HepG2 (cell line): ENCODE measurements at regions not wholly inside any gene's neighbourhood (a gene's known extent, or its start where the extent isn't known, plus 50 kb on each side); places are given as distances from the start of the nearest gene placed in this dataset.

Source experiments
- FOXM1 ChIP-seq: sonication (generic); formaldehyde crosslinking; IDR thresholded peaks from 2 replicates; pipeline ENCODE4 v1.5.0; 2020; ENCODE audit warnings: missing genetic modification reagents
- MXI1 ChIP-seq: IDR thresholded peaks from 3 replicates; pipeline ENCODE4 v1.6.1; 2012; ENCODE audit warnings: low read depth, low read length, inconsistent platforms, borderline replicate concordance
- ZNF362 ChIP-seq: sonication (generic); formaldehyde crosslinking; IDR thresholded peaks from 2 replicates; pipeline ENCODE4 v1.4.0; 2020; ENCODE audit warnings: missing genetic modification reagents, mild to moderate bottlenecking, borderline replicate concordance
- ZNF543 ChIP-seq: sonication (generic); formaldehyde crosslinking; IDR thresholded peaks from 2 replicates; pipeline ENCODE4 v1.4.0; 2020; ENCODE audit warnings: mild to moderate bottlenecking, missing genetic modification reagents
- ZNF607 ChIP-seq: sonication (generic); formaldehyde crosslinking; IDR thresholded peaks from 2 replicates; pipeline ENCODE4 v1.5.1; 2020; ENCODE audit warnings: missing genetic modification reagents, mild to moderate bottlenecking, borderline replicate concordance
- ZNF629 ChIP-seq: sonication (generic); formaldehyde crosslinking; conservative IDR thresholded peaks from 2 replicates; pipeline ENCODE4 v1.5.0; 2020; ENCODE audit warnings: missing genetic modification reagents
- ZNF772 ChIP-seq: sonication (generic); formaldehyde crosslinking; IDR thresholded peaks from 2 replicates; pipeline ENCODE4 v1.5.0; 2020; ENCODE audit warnings: mild to moderate bottlenecking, missing genetic modification reagents
- ZNF784 ChIP-seq: sonication (generic); formaldehyde crosslinking; IDR thresholded peaks from 2 replicates; pipeline ENCODE4 v1.5.1; 2020; ENCODE audit warnings: missing genetic modification reagents, mild to moderate bottlenecking, borderline replicate concordance
- TF ChIP-seq, protein P1 (sequence below): sonication (generic); formaldehyde crosslinking; IDR thresholded peaks from 2 replicates; pipeline ENCODE4 v1.5.0; 2020; ENCODE audit warnings: missing genetic modification reagents, mild to moderate bottlenecking, borderline replicate concordance
- TF ChIP-seq, protein P2 (sequence below): sonication (generic); formaldehyde crosslinking; IDR thresholded peaks from 2 replicates; pipeline ENCODE4 v1.4.0; 2020; ENCODE audit warnings: missing genetic modification reagents, borderline replicate concordance

DNA sequence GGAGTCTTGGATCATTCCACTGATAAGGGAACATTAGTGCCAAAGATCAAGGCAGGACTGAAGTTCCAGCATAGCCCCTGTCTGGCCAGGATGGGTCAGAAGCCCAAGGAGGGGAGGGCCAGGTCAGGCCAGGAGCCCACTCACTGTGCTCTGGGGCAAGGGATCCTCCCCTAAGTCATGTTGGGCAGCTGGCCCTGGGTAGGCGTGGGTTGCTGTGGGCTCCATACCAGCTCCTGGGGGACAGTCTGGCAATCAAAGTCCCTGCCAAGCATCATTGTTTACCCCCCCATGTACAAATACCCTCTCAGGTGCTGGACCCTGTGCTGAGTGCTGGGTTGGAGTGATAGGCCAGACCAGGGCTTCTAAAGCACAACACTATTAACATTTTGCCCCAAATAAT, 130.5 kb downstream of the IRX5 start (continued):
- TF ChIP-seq, protein P1, sequence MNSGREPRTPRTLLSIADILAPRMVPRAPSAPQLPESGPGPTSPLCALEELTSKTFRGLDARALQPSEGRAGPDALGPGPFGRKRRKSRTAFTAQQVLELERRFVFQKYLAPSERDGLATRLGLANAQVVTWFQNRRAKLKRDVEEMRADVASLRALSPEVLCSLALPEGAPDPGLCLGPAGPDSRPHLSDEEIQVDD (CRISPR knock-in tag): no peak
- no peak for TF ChIP-seq ZNF784 (CRISPR knock-in tag)
- TF ChIP-seq ZNF362 (CRISPR knock-in tag): no peak
- TF ChIP-seq FOXM1 (CRISPR knock-in tag): no peak
- no peak for TF ChIP-seq ZNF543
- no peak for TF ChIP-seq ZNF607 (CRISPR knock-in tag)
- TF ChIP-seq, protein P2, sequence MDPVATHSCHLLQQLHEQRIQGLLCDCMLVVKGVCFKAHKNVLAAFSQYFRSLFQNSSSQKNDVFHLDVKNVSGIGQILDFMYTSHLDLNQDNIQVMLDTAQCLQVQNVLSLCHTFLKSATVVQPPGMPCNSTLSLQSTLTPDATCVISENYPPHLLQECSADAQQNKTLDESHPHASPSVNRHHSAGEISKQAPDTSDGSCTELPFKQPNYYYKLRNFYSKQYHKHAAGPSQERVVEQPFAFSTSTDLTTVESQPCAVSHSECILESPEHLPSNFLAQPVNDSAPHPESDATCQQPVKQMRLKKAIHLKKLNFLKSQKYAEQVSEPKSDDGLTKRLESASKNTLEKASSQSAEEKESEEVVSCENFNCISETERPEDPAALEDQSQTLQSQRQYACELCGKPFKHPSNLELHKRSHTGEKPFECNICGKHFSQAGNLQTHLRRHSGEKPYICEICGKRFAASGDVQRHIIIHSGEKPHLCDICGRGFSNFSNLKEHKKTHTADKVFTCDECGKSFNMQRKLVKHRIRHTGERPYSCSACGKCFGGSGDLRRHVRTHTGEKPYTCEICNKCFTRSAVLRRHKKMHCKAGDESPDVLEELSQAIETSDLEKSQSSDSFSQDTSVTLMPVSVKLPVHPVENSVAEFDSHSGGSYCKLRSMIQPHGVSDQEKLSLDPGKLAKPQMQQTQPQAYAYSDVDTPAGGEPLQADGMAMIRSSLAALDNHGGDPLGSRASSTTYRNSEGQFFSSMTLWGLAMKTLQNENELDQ: no peak
- TF ChIP-seq ZNF629 (CRISPR knock-in tag): no peak
- no peak for TF ChIP-seq ZNF772 (CRISPR knock-in tag)
- TF ChIP-seq MXI1: no peak
